ENCODE measurements at regions not wholly inside any gene's neighbourhood (a gene's known extent, or its start where the extent isn't known, plus 50 kb on each side); places are given as distances from the start of the nearest gene placed in this dataset.
A peak's percentile ranks its signal among the peaks of the same experiment; 100 is the strongest.

GRCh38 chr21:41653954-41654491 is 112.8 kb downstream of the RIPK4 start:
- H2AFZ ChIP-seq (ENCODE audit: low read depth): no peak overlapping the region
- DNase-seq: no peak
- peak overlapping the region in 1 of 2 experiments; percentile 23; a peak in 1 of 4 replicates for H3K27ac ChIP-seq (ENCODE audit: low read depth in 2 of 2, low read length in 1 of 2)
- H4K20me1 ChIP-seq (ENCODE audit: insufficient read depth): no peaks in the 10 kb centered on the region
- no peaks in the 10 kb centered on the region for H3K27me3 ChIP-seq (ENCODE audit: insufficient read depth)
- H3K9me2 ChIP-seq: no peaks in the 10 kb centered on the region
- CTCF ChIA-PET: interaction anchor here (1.4 kb wide), 1 partner anchor 124 kb away, joined by 6 read pairs; no protein-coding TSS in a partner anchor
- no peaks in the 10 kb centered on the region for H3K79me2 ChIP-seq (ENCODE audit: insufficient read depth)
- 93% methylated on average over 3 of the region's 3 CpGs for WGBS (ENCODE audit: low lambda C conversion rate)
- TF ChIP-seq EP300 (IDR thresholded peaks at IDR 0.05; ENCODE audit: borderline replicate concordance in 1 of 2, low read depth in 1 of 2, low read length in 1 of 2) (0 out of 4 replicates have a peak, but pooled peaks of 1 of the 2 experiments have one; percentile 8), RCOR1 (IDR thresholded peaks at IDR 0.05; ENCODE audit: low read length) (no peak), NFIC (IDR thresholded peaks at IDR 0.05; ENCODE audit: borderline replicate concordance) (peak; percentile 74), TCF12 (IDR thresholded peaks at IDR 0.05) (peak; percentile 35; the same call in 1 of the 2 replicates)
- TF ChIP-seq, protein P1, sequence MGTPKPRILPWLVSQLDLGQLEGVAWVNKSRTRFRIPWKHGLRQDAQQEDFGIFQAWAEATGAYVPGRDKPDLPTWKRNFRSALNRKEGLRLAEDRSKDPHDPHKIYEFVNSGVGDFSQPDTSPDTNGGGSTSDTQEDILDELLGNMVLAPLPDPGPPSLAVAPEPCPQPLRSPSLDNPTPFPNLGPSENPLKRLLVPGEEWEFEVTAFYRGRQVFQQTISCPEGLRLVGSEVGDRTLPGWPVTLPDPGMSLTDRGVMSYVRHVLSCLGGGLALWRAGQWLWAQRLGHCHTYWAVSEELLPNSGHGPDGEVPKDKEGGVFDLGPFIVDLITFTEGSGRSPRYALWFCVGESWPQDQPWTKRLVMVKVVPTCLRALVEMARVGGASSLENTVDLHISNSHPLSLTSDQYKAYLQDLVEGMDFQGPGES (IDR thresholded peaks at IDR 0.05; ENCODE audit: low read depth, low read length): no peak
- TF ChIP-seq, protein P2, sequence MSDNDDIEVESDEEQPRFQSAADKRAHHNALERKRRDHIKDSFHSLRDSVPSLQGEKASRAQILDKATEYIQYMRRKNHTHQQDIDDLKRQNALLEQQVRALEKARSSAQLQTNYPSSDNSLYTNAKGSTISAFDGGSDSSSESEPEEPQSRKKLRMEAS (IDR thresholded peaks at IDR 0.05; ENCODE audit: low read depth): peak; percentile 18; the same call in 1 of the 2 replicates
- H3K4me2 ChIP-seq: no peak overlapping the region
- H3K4me1 ChIP-seq (ENCODE audit: control insufficient read depth in 1 of 2, insufficient read depth in 2 of 2, low read depth in 1 of 2, low read length in 1 of 2): peaks cover 0 to 2% of the 10 kb centered on the region in 2 experiments; a peak in 1 of 4 replicates
- no peaks in the 10 kb centered on the region for H3K36me3 ChIP-seq (replicated peaks in 1 of 2; ENCODE audit: control insufficient read depth in 1 of 2, insufficient read depth in 2 of 2, low read length in 1 of 2)
- no peak overlapping the region for H3K4me3 ChIP-seq (ENCODE audit: low read depth in 2 of 2, low read length in 1 of 2)
- H3F3A ChIP-seq (replicated peaks; ENCODE audit: insufficient read depth): no peaks in the 10 kb centered on the region
- H3K9ac ChIP-seq: no peak overlapping the region
- H3K9me3 ChIP-seq: no peaks in the 10 kb centered on the region
- POLR2A ChIA-PET: no interaction called here

- no peak overlapping the region for H2AFZ ChIP-seq (ENCODE audit: low read depth)
- no peaks in the 10 kb centered on the region for H3K9me2 ChIP-seq
- no peaks in the 10 kb centered on the region for H3K9me3 ChIP-seq
- TF ChIP-seq, protein P3, sequence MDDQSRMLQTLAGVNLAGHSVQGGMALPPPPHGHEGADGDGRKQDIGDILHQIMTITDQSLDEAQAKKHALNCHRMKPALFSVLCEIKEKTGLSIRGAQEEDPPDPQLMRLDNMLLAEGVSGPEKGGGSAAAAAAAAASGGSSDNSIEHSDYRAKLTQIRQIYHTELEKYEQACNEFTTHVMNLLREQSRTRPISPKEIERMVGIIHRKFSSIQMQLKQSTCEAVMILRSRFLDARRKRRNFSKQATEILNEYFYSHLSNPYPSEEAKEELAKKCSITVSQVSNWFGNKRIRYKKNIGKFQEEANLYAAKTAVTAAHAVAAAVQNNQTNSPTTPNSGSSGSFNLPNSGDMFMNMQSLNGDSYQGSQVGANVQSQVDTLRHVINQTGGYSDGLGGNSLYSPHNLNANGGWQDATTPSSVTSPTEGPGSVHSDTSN (IDR thresholded peaks at IDR 0.05): peak; percentile 25; the same call in 1 of the 2 replicates
- TF ChIP-seq TCF12 (IDR thresholded peaks at IDR 0.05) (peak; percentile 54), EZH2phosphoT487 (IDR thresholded peaks at IDR 0.05; ENCODE audit: borderline replicate concordance, low read depth) (no peak)
- TF ChIP-seq, protein P1 (IDR thresholded peaks at IDR 0.05; ENCODE audit: low read depth, low read length): no peak
- ChIA-PET POLR2A (no interaction called here), CTCF (interaction anchor here (1.4 kb wide), 1 partner anchor 125 kb away, joined by 6 read pairs; no protein-coding TSS in a partner anchor)
- no peaks in the 10 kb centered on the region for H3K36me3 ChIP-seq (replicated peaks in 1 of 2; ENCODE audit: control insufficient read depth in 1 of 2, insufficient read depth in 2 of 2, low read length in 1 of 2)
- no peak overlapping the region for H3K4me3 ChIP-seq (ENCODE audit: low read depth in 2 of 2, low read length in 1 of 2)
- no peaks in the 10 kb centered on the region for H3F3A ChIP-seq (replicated peaks; ENCODE audit: insufficient read depth)
- WGBS (ENCODE audit: low lambda C conversion rate): 57% methylated on average over 13 of the region's 13 CpGs
- no peak for DNase-seq
- H3K27ac ChIP-seq (ENCODE audit: low read depth in 2 of 2, low read length in 1 of 2): peak overlapping the region in 1 of 2 experiments; percentile 2; a peak in 1 of 4 replicates
- H3K9ac ChIP-seq: no peak overlapping the region
- H3K79me2 ChIP-seq (ENCODE audit: insufficient read depth): no peaks in the 10 kb centered on the region
- H3K27me3 ChIP-seq (ENCODE audit: insufficient read depth): no peaks in the 10 kb centered on the region
- no peaks in the 10 kb centered on the region for H4K20me1 ChIP-seq (ENCODE audit: insufficient read depth)
- H3K4me1 ChIP-seq (ENCODE audit: control insufficient read depth in 1 of 2, insufficient read depth in 2 of 2, low read depth in 1 of 2, low read length in 1 of 2): peaks cover 0 to 8% of the 10 kb centered on the region in 2 experiments; a peak in 2 of 4 replicates
- H3K4me2 ChIP-seq: no peak overlapping the region
These were observed 113.5 kb downstream of the RIPK4 start for GRCh38 chr21:41653243-41653953.

Data from SK-N-SH (cell line).